ENCODE measurements at regions not wholly inside any gene's neighbourhood (a gene's known extent, or its start where the extent isn't known, plus 50 kb on each side); places are given as distances from the start of the nearest gene placed in this dataset.
A peak's percentile ranks its signal among the peaks of the same experiment; 100 is the strongest.

- Histone ChIP-seq H2BK20ac (ENCODE audit: low read length) (no peak overlapping the region; the same call in 1 of the 2 replicates), H3K23ac (ENCODE audit: insufficient read length) (no peak overlapping the region), H3K27me3 (replicated peaks in 1 of 4; ENCODE audit: control insufficient read depth in 3 of 4, extremely low read depth in 1 of 4, insufficient read depth in 3 of 4, low read length in 3 of 4) (no peaks in the 10 kb centered on the region), H4K20me1 (replicated peaks in 1 of 2; ENCODE audit: control insufficient read depth in 1 of 2, insufficient read depth in 2 of 2, low read length in 2 of 2) (no peaks in the 10 kb centered on the region), H3K27ac (ENCODE audit: low read depth, low read length) (no peak overlapping the region), H3K9me3 (ENCODE audit: insufficient read depth in 2 of 2, low read depth in 1 of 2, low read length in 1 of 2) (no peaks in the 10 kb centered on the region), H3K23me2 (ENCODE audit: low read depth, low read length) (no peaks in the 10 kb centered on the region), H4K91ac (replicated peaks; ENCODE audit: insufficient read length, low read length) (no peak overlapping the region), H2AFZ (ENCODE audit: low read length) (no peak overlapping the region), H3K56ac (replicated peaks; ENCODE audit: insufficient read length, low read depth, low read length) (no peak overlapping the region), H3K4me3 (ENCODE audit: extremely low read depth in 1 of 4, insufficient read depth in 2 of 4, low read depth in 3 of 4, low read length in 4 of 4) (no peak overlapping the region), H2BK5ac (ENCODE audit: low read depth, low read length) (no peak overlapping the region), H3K4me2 (ENCODE audit: insufficient read depth in 1 of 2, low read depth in 2 of 2, low read length in 2 of 2) (no peak overlapping the region), H4K5ac (ENCODE audit: insufficient read length, low read depth, low read length) (no peak overlapping the region), H2BK12ac (ENCODE audit: low read depth, low read length) (peak overlapping the region; percentile 55; the same call in 1 of the 2 replicates), H3K4me1 (replicated peaks in 1 of 4; ENCODE audit: control insufficient read depth in 3 of 4, insufficient read depth in 4 of 4, low read length in 3 of 4) (peaks cover 0 to 6% (median 3%) of the 10 kb centered on the region in 4 experiments; a peak in 3 of 7 replicates), H3K79me2 (ENCODE audit: control insufficient read depth in 1 of 2, insufficient read depth in 2 of 2, low read length in 2 of 2) (no peaks in the 10 kb centered on the region), H3K14ac (ENCODE audit: insufficient read length) (no peak overlapping the region), H3K18ac (ENCODE audit: extremely low read depth, low read length) (no peak overlapping the region), H3K4ac (replicated peaks; ENCODE audit: insufficient read length, low read depth, low read length) (no peak overlapping the region), H4K8ac (ENCODE audit: extremely low read depth, insufficient read depth, low read length) (no peak overlapping the region), H3K36me3 (ENCODE audit: control insufficient read depth in 2 of 4, insufficient read depth in 4 of 4, low read length in 3 of 4) (no peaks in the 10 kb centered on the region), H2BK120ac (replicated peaks; ENCODE audit: low read depth, low read length) (no peak overlapping the region), H3K9ac (replicated peaks in 1 of 4; ENCODE audit: extremely low read depth in 1 of 4, low read depth in 3 of 4, low read length in 3 of 4) (no peak overlapping the region), H3K79me1 (ENCODE audit: low read depth, low read length) (no peaks in the 10 kb centered on the region), H2AK5ac (ENCODE audit: low read depth, low read length) (no peak overlapping the region), H2BK15ac (ENCODE audit: low read length) (no peak overlapping the region)
- DNase-seq (ENCODE audit: low read depth in 1 of 2, low spot score in 2 of 2), result no peak
- peak; percentile 36 for FAIRE-seq
- ChIA-PET POLR2A (ENCODE audit: partially characterized antibody) (no interaction called here), CTCF (ENCODE audit: partially characterized antibody) (interaction anchor here (0.7 to 1.3 kb wide), 4 partner anchors 11 to 18 kb away, joined by 3 to 4 read pairs (median 3); no protein-coding TSS in a partner anchor)
- no peak for TF ChIP-seq EP300 (IDR thresholded peaks at IDR 0.05; ENCODE audit: borderline replicate concordance in 1 of 2, low read depth in 2 of 2, low read length in 2 of 2)
- TF ChIP-seq POLR2A (IDR thresholded peaks at IDR 0.05; ENCODE audit: control extremely low read depth in 1 of 2, low read depth in 2 of 2, low read length in 2 of 2), result no peak
- whole genome bisulfite sequencing, 2 experiments (ENCODE audit: extremely low coverage in 1 of 2, insufficient coverage in 1 of 2, insufficient read length in 1 of 2, insufficient replicate concordance in 2 of 2, low coverage in 1 of 2, low lambda C conversion rate in 2 of 2, missing lambda C conversion rate in 1 of 2), result 67% methylated on average over 4 of the region's 4 CpGs; no CpG with 5 or more reads in 1 of the 2 experiments
These were observed 186.5 kb upstream of the GPR26 start for GRCh38 chr10:123479640-123480039.

Measured in H1 (cell line).